ENCODE measurements at regions not wholly inside any gene's neighbourhood (a gene's known extent, or its start where the extent isn't known, plus 50 kb on each side); places are given as distances from the start of the nearest gene placed in this dataset.
"Not testable (repeated sequence)": the region's sequence is repeated elsewhere in the genome, so short reads cannot be mapped to it uniquely, and the experiment has no call there.

DNA sequence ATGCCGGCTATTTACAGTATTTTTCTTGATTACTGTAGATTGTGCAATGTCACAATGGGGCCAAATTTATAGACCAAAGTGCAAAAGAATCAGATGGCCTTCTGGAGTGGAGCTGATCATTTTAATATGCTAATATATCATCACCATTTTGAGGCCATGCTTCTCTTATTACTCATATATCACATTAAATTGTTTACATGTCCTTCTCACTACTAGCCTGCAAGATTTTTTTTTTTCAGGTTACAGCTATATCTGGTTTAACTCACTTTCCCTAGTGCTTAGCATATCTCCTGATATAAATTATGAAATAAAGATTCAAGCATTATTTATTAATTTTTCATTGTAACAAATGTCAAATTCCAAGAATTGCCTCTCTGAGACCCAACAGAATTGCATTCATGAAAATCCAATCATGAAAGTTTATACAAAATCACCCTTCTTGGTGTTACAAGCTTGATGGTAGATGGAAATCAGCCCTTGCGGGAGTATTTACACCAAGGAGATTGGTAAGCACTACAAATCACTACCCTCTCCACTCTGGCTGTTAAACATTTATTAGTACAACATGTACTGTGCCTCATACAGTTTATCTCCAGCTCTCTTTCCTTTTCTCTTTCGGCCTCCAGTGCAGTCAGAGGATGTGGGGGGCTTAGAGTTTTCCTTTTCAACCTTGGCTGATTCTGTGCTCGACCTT, 703.9 kb downstream of the BRINP1 start:
- intact Hi-C loops (cut with micrococcal nuclease): no loop called here
- H3K4me3 ChIP-seq (ENCODE audit: low read length): no peak overlapping the region
- no peak overlapping the region for H3K4me3 Mint-ChIP-seq
- TF ChIP-seq, protein P1, sequence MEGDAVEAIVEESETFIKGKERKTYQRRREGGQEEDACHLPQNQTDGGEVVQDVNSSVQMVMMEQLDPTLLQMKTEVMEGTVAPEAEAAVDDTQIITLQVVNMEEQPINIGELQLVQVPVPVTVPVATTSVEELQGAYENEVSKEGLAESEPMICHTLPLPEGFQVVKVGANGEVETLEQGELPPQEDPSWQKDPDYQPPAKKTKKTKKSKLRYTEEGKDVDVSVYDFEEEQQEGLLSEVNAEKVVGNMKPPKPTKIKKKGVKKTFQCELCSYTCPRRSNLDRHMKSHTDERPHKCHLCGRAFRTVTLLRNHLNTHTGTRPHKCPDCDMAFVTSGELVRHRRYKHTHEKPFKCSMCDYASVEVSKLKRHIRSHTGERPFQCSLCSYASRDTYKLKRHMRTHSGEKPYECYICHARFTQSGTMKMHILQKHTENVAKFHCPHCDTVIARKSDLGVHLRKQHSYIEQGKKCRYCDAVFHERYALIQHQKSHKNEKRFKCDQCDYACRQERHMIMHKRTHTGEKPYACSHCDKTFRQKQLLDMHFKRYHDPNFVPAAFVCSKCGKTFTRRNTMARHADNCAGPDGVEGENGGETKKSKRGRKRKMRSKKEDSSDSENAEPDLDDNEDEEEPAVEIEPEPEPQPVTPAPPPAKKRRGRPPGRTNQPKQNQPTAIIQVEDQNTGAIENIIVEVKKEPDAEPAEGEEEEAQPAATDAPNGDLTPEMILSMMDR (IDR thresholded peaks at IDR 0.05): no peak
- H3K4me1 ChIP-seq (ENCODE audit: control insufficient read depth, insufficient read depth, low read length): no peaks in the 10 kb centered on the region
- H3K36me3 Mint-ChIP-seq: no peaks in the 10 kb centered on the region
- no peaks in the 10 kb centered on the region for H3K4me1 Mint-ChIP-seq
- H3K27me3 ChIP-seq (ENCODE audit: control insufficient read depth, insufficient read depth, low read length): no peaks in the 10 kb centered on the region
- H3K27ac ChIP-seq (ENCODE audit: low read length): no peak overlapping the region
- ATAC-seq (no peak), DNase-seq (no peak)
- H3K9me3 ChIP-seq (ENCODE audit: control insufficient read depth, insufficient read depth, low read length): no peaks in the 10 kb centered on the region
- peaks cover 4 to 10% of the 10 kb centered on the region in 2 donors for H3K9me3 Mint-ChIP-seq
- H3K27me3 Mint-ChIP-seq (ENCODE audit: low read depth in 2 of 2): no peaks in the 10 kb centered on the region
- no peaks in the 10 kb centered on the region for H3K36me3 ChIP-seq (ENCODE audit: control insufficient read depth, insufficient read depth, low read length)
- no peak overlapping the region for H3K27ac Mint-ChIP-seq
- 88% methylated on average over 4 of the region's 4 CpGs for WGBS (ENCODE audit: insufficient coverage)

DNA sequence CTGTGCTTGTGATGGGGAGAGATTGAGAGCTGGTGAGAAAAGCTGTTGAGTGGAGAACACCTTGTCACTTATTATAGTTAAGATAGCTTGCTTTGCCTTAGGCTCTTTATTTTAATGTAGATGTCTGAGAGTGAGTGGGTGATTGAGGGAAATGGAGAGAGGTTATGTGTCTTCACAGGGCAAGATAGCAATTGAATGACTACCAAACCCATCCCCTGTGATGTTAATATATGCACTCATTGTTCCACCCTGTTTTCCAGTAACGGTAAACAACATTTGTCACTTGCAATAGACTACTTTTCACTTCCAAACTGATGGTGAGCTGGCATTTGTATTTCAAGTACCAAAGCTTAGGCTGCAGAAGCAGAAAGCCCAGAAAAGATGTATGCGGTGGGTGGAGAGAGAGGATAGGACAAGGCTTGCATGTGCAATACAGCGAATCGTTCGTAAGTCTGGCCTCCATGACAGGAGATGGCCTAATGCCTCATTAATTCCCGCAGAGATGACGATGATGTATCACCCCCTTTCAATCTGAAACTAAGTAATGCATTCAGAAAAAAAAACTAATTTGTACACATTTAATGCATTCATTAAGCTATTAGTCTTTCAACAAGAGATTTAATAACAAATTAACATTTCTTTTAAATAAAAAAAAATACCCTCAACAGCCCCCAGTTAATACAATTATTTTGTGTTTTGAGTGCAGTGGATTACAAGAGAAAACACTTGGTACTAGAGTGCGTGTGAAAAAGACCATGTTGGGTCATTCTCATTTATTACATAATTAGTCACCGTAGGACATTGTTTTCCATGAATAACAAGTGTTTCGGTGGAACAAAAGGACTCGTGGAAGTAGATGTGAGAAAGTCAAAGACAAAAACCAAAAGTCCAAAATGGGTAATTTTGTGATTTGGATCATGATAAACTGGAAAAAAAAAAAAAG, 699.0 kb downstream of the BRINP1 start:
- H3K4me3 ChIP-seq (ENCODE audit: low read length): no peak overlapping the region
- H3K36me3 Mint-ChIP-seq: no peaks in the 10 kb centered on the region
- intact Hi-C loops (cut with micrococcal nuclease): no loop called here
- no peaks in the 10 kb centered on the region for H3K36me3 ChIP-seq (ENCODE audit: control insufficient read depth, insufficient read depth, low read length)
- H3K4me1 ChIP-seq (ENCODE audit: control insufficient read depth, insufficient read depth, low read length): no peaks in the 10 kb centered on the region
- H3K4me1 Mint-ChIP-seq: no peaks in the 10 kb centered on the region
- ATAC-seq: no peak
- DNase-seq: no peak
- H3K4me3 Mint-ChIP-seq: no peak overlapping the region
- WGBS (ENCODE audit: insufficient coverage): 89% methylated on average over 10 of the region's 11 CpGs
- no peak overlapping the region for H3K27ac ChIP-seq (ENCODE audit: low read length)
- no peak overlapping the region for H3K27ac Mint-ChIP-seq
- H3K27me3 Mint-ChIP-seq (ENCODE audit: low read depth in 2 of 2): no peaks in the 10 kb centered on the region
- TF ChIP-seq, protein P1 (IDR thresholded peaks at IDR 0.05): no peak
- no peaks in the 10 kb centered on the region for H3K27me3 ChIP-seq (ENCODE audit: control insufficient read depth, insufficient read depth, low read length)
- H3K9me3 Mint-ChIP-seq: peaks cover 4 to 14% of the 10 kb centered on the region in 2 donors
- H3K9me3 ChIP-seq (ENCODE audit: control insufficient read depth, insufficient read depth, low read length): no peaks in the 10 kb centered on the region

DNA sequence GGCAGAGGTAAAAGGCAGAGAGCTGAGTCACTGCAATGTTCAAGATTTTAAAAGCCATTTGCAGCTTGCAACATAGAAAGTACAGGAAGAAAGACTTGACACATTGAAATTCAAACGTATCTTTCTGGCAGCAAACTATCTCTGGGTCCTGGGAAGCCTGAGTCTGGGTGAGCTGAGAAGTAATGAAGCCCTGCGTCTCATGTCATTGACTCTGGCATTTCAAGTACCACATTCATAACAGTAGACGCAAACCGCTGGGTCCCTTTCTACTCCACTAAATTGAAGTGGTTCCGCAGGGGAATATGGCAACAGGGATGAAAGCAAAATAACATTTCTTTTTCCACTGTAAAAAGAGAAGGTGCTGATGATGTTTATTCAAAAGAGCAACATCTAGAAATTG, 694.3 kb downstream of the BRINP1 start:
- Mint-ChIP-seq H3K27me3 (ENCODE audit: low read depth in 2 of 2) (no peaks in the 10 kb centered on the region), H3K4me3 (no peak overlapping the region), H3K4me1 (no peaks in the 10 kb centered on the region), H3K36me3 (no peaks in the 10 kb centered on the region), H3K27ac (no peak overlapping the region), H3K9me3 (peaks cover 2 to 14% of the 10 kb centered on the region in 2 donors)
- no peaks in the 10 kb centered on the region for H3K36me3 ChIP-seq (ENCODE audit: control insufficient read depth, insufficient read depth, low read length)
- H3K27me3 ChIP-seq (ENCODE audit: control insufficient read depth, insufficient read depth, low read length): no peaks in the 10 kb centered on the region
- no peaks in the 10 kb centered on the region for H3K9me3 ChIP-seq (ENCODE audit: control insufficient read depth, insufficient read depth, low read length)
- H3K27ac ChIP-seq (ENCODE audit: low read length): no peak overlapping the region
- H3K4me3 ChIP-seq (ENCODE audit: low read length): no peak overlapping the region
- ATAC-seq (no peak), DNase-seq (no peak)
- WGBS (ENCODE audit: insufficient coverage): 91% methylated on average over 5 of the region's 5 CpGs
- H3K4me1 ChIP-seq (ENCODE audit: control insufficient read depth, insufficient read depth, low read length): no peaks in the 10 kb centered on the region
- intact Hi-C loops (cut with micrococcal nuclease): no loop called here
- TF ChIP-seq, protein P1 (IDR thresholded peaks at IDR 0.05): no peak

GRCh38 chr9:118677936-118678653, 691.1 kb downstream of the BRINP1 start:
- H3K36me3 Mint-ChIP-seq; H3K27ac ChIP-seq (ENCODE audit: low read length); H3K4me1 Mint-ChIP-seq; H3K27ac Mint-ChIP-seq; intact Hi-C loops (cut with micrococcal nuclease); H3K4me3 Mint-ChIP-seq; H3K36me3 ChIP-seq (ENCODE audit: control insufficient read depth, insufficient read depth, low read length); H3K4me1 ChIP-seq (ENCODE audit: control insufficient read depth, insufficient read depth, low read length); ATAC-seq; H3K9me3 ChIP-seq (ENCODE audit: control insufficient read depth, insufficient read depth, low read length); DNase-seq; H3K4me3 ChIP-seq (ENCODE audit: low read length); H3K27me3 Mint-ChIP-seq (ENCODE audit: low read depth in 2 of 2); H3K27me3 ChIP-seq (ENCODE audit: control insufficient read depth, insufficient read depth, low read length): not testable (repeated sequence)
- WGBS (ENCODE audit: insufficient coverage): 95% methylated on average over 37 of the region's 47 CpGs
- peaks cover 4 to 15% of the 10 kb centered on the region in 2 donors for H3K9me3 Mint-ChIP-seq

All from natural killer cell (primary cell).